K562 (cell line): ENCODE measurements at regions not wholly inside any gene's neighbourhood (a gene's known extent, or its start where the extent isn't known, plus 50 kb on each side); places are given as distances from the start of the nearest gene placed in this dataset.

Experiments used
- ATAC-seq: fragments of 200-7000 bp; cut with Tn5 transposase; 3 replicates; pipeline ENCODE4 v1.9.1; 2020; ENCODE audit warnings: moderate library complexity
- BruUV-seq: library from RNA; stranded (reverse); fragments of 400-500 nt; replicated peaks from 2 replicates; lab custom pipeline; 2021; lab: Mats Ljungman, UMichigan
- CTCF ChIA-PET: fragments of 300-600 bp; formaldehyde crosslinking; extraction: SDS; loops from one replicate; lab custom pipeline; 2021; ENCODE audit warnings: low intra/inter-chr PET ratio; lab: Yijun Ruan, JAX
- POLR2A ChIA-PET: fragments of 300-600, 350-650 bp; sonication (Branson Sonifier 250); formaldehyde crosslinking; extraction: SDS; loops from one replicate; lab custom pipeline; 2021; ENCODE audit warnings: antibody characterized with exemption, inconsistent platforms; lab: Yijun Ruan, JAX
- DNase-seq, 4 experiments: peaks; one replicate each; pipeline versions ENCODE4 v3.0.0 to v3.0.0-alpha.2; 2011 to 2018; ENCODE audit warnings: low spot score in 3 of 4, mixed read lengths in 3 of 4; ENCODE audit errors: extremely low read depth in 1 of 4
- FAIRE-seq: peaks from 2 replicates; lab custom pipeline; 2011; peaks lifted over from hg19 to GRCh38; lab: Jason Lieb, UNC
- H2AFZ ChIP-seq: 2 replicates; pipeline ENCODE4 v1.6.0; 2011; ENCODE audit warnings: low read depth, low read length, control low read depth, inconsistent platforms
- H3K27ac ChIP-seq: fragments of 200-600 bp; 3 replicates; pipeline ENCODE4 v1.8.0; 2011; ENCODE audit warnings: low read depth, mild to moderate bottlenecking, control low read depth, inconsistent platforms, low read length, moderate library complexity, mixed read lengths; ENCODE audit errors: extremely low read depth
- H3K27me3 ChIP-seq, 2 experiments: fragments of 300-600 bp in 1 of 2; 2 replicates in 1 of 2; 3 replicates in 1 of 2; pipeline versions ENCODE4 v1.6.0 to v1.8.0; 2011; ENCODE audit warnings: inconsistent platforms in 2 of 2, low read length in 2 of 2, mild to moderate bottlenecking in 1 of 2, mixed read lengths in 1 of 2, moderate library complexity in 1 of 2; ENCODE audit not compliant: control insufficient read depth in 2 of 2, insufficient read depth in 2 of 2
- H3K36me3 ChIP-seq: fragments of 300-600 bp; 3 replicates; pipeline ENCODE4 v1.8.0; 2011; ENCODE audit warnings: mild to moderate bottlenecking, low read length, inconsistent platforms; ENCODE audit not compliant: control insufficient read depth, insufficient read depth
- H3K4me1 ChIP-seq, 2 experiments: fragments of 200-600 bp in 1 of 2; replicated peaks in 1 of 2; 2 replicates in 1 of 2; 3 replicates in 1 of 2; pipeline versions ENCODE4 v1.5.1 to v1.8.0; 2011; ENCODE audit warnings: inconsistent platforms in 2 of 2, low read length in 2 of 2, mild to moderate bottlenecking in 1 of 2, mixed read lengths in 1 of 2, moderate library complexity in 1 of 2; ENCODE audit not compliant: control insufficient read depth in 2 of 2, insufficient read depth in 2 of 2
- H3K4me2 ChIP-seq: 2 replicates; pipeline ENCODE4 v1.6.1; 2011; ENCODE audit warnings: low read length, control low read depth, inconsistent platforms, mixed read lengths; ENCODE audit not compliant: insufficient read depth
- H3K4me3 ChIP-seq: fragments of 200-600 bp; sonication (generic), shearing (Covaris generic); 2 replicates; pipeline ENCODE4 v1.5.1; 2016; ENCODE audit warnings: control low read depth, inconsistent platforms
- H3K79me2 ChIP-seq: fragments of 200-600 bp; 3 replicates; pipeline ENCODE4 v1.8.0; 2011; ENCODE audit warnings: low read length, inconsistent platforms; ENCODE audit not compliant: control insufficient read depth, insufficient read depth
- H3K9ac ChIP-seq, 2 experiments: 2 replicates each; pipeline versions ENCODE4 v1.6.0 to v1.6.1; 2011; ENCODE audit warnings: low read depth in 2 of 2, low read length in 2 of 2, control low read depth in 1 of 2, inconsistent platforms in 1 of 2, mild to moderate bottlenecking in 1 of 2, mixed read lengths in 1 of 2; ENCODE audit not compliant: insufficient read depth in 1 of 2
- H3K9me1 ChIP-seq: one replicate; pipeline ENCODE4 v1.6.0; 2011; ENCODE audit warnings: inconsistent platforms, mild to moderate bottlenecking, low read length, moderate library complexity; ENCODE audit not compliant: control insufficient read depth, insufficient read depth
- H3K9me3 ChIP-seq: replicated peaks from 2 replicates; pipeline ENCODE4 v1.5.1; 2011; ENCODE audit warnings: low read depth, low read length, inconsistent platforms; ENCODE audit not compliant: control insufficient read depth, insufficient read depth
- H4K20me1 ChIP-seq: replicated peaks from 2 replicates; pipeline ENCODE4 v1.6.1; 2011; ENCODE audit warnings: low read length, inconsistent platforms, mixed read lengths; ENCODE audit not compliant: control insufficient read depth, insufficient read depth
- CTBP1 ChIP-seq: fragments of 450-650 bp; IDR thresholded peaks from 2 replicates; pipeline ENCODE4 v1.6.1; 2016; ENCODE audit warnings: borderline replicate concordance
- FOXA3 ChIP-seq, 2 experiments: fragments of 450-650 bp in 1 of 2; sonication (generic) in 1 of 2; formaldehyde crosslinking; IDR thresholded peaks in 1 of 2; conservative IDR thresholded peaks in 1 of 2; 2 replicates each; pipeline versions ENCODE4 v1.4.0 to v1.8.0; 2020 to 2022; ENCODE audit warnings: mild to moderate bottlenecking in 2 of 2, missing genetic modification reagents in 1 of 2
- NRF1 ChIP-seq, 2 experiments: fragments of 450-650 bp; IDR thresholded peaks in 1 of 2; conservative IDR thresholded peaks in 1 of 2; 2 replicates each; pipeline ENCODE4 v1.6.1; 2014; ENCODE audit warnings: mild to moderate bottlenecking in 2 of 2
- PYGO2 ChIP-seq: fragments of 450-650 bp; IDR thresholded peaks from 2 replicates; pipeline ENCODE4 v1.6.1; 2016; ENCODE audit warnings: mild to moderate bottlenecking, missing genetic modification characterization, moderate library complexity, missing compliant biosample characterization
- SRSF7 ChIP-seq: fragments of 200-400 bp; formaldehyde crosslinking; optimal IDR thresholded peaks from 2 replicates; pipeline ENCODE3; 2017; ENCODE audit warnings: mild to moderate bottlenecking, low read depth, low read length
- ZBTB17 ChIP-seq: fragments of 450-650 bp; formaldehyde crosslinking; IDR thresholded peaks from 2 replicates; pipeline ENCODE4 v1.4.0; 2020; ENCODE audit warnings: mild to moderate bottlenecking
- WGBS: fragments of 100-300 bp; shearing (Covaris generic); methylation state at CpG from one replicate; pipeline ENCODE4 v1.1.6; 2016; ENCODE audit warnings: low coverage, mixed read lengths; ENCODE audit not compliant: insufficient coverage; ENCODE audit errors: missing lambda C conversion rate; 5-methylcytosine and 5-hydroxymethylcytosine counted together
- in situ Hi-C: fragments of 300-500 bp; cut with MboI; formaldehyde crosslinking; loops from 4 replicates; pipeline ENCODE4 v1.15.0; 2018; ENCODE audit warnings: inconsistent platforms, mixed read lengths
- intact Hi-C: fragments of 100-400 bp; cut with micrococcal nuclease; formaldehyde crosslinking; loops from 2 replicates; pipeline ENCODE4 v1.14.2; 2022
- TF ChIP-seq, protein P1 (sequence below): fragments of 200-800 bp; sonication (Bioruptor generic); IDR thresholded peaks from 2 replicates; pipeline ENCODE4 v1.6.1; 2017; ENCODE audit warnings: missing genetic modification characterization, missing compliant biosample characterization
- TF ChIP-seq, protein P2 (sequence below): fragments of 250-450 bp; sonication (Bioruptor Pico); IDR thresholded peaks from 2 replicates; pipeline ENCODE4 v1.4.0; 2020; ENCODE audit warnings: mild to moderate bottlenecking, moderate library complexity, borderline replicate concordance
- TF ChIP-seq, protein P3 (sequence below): sonication (generic); formaldehyde crosslinking; IDR thresholded peaks from 2 replicates; pipeline ENCODE4 v1.8.1; 2023; ENCODE audit warnings: mild to moderate bottlenecking, missing genetic modification reagents

DNA sequence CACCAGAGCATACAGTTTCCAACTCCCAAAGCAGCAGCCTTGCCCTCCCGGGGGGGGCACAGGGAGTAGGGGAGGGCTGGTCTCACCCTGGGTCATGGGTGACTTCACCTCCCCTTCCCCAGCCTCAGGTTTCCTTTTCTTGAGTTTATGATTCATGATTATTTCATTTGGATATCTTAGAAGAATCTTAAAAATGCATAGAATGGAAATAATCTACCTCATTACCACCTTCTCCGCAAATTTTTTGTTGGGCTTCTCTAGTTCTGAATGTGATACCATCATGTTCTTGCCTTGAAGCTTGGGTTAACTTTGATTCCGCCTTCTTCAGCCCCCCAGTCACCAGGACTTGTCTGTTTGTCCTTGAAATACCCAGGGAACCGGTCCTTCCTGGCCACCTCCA is 148.8 kb upstream of the ROPN1 start:
- BruUV-seq, result no TSS peak
- POLR2A ChIA-PET, result no interaction called here
- no peak overlapping the region for H3K4me3 ChIP-seq
- H3K9me3 ChIP-seq, result no peaks in the 10 kb centered on the region
- ATAC-seq (no peak), FAIRE-seq (no peak), DNase-seq (no peak)
- H4K20me1 ChIP-seq, result no peaks in the 10 kb centered on the region
- TF ChIP-seq, protein P1, sequence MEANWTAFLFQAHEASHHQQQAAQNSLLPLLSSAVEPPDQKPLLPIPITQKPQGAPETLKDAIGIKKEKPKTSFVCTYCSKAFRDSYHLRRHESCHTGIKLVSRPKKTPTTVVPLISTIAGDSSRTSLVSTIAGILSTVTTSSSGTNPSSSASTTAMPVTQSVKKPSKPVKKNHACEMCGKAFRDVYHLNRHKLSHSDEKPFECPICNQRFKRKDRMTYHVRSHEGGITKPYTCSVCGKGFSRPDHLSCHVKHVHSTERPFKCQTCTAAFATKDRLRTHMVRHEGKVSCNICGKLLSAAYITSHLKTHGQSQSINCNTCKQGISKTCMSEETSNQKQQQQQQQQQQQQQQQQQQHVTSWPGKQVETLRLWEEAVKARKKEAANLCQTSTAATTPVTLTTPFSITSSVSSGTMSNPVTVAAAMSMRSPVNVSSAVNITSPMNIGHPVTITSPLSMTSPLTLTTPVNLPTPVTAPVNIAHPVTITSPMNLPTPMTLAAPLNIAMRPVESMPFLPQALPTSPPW (CRISPR knock-in tag), result no peak
- no peaks in the 10 kb centered on the region for H3K27me3 ChIP-seq
- in situ Hi-C loops (no loop called here), intact Hi-C loops (no loop called here)
- CTCF ChIA-PET, result no interaction called here
- H3K79me2 ChIP-seq, result no peaks in the 10 kb centered on the region
- no peaks in the 10 kb centered on the region for H3K4me1 ChIP-seq
- no peak overlapping the region for H3K9ac ChIP-seq
- H3K27ac ChIP-seq, result no peak overlapping the region
- H2AFZ ChIP-seq, result no peak overlapping the region
- H3K36me3 ChIP-seq, result no peaks in the 10 kb centered on the region
- H3K4me2 ChIP-seq, result no peak overlapping the region
- 3% methylated on average over 4 of the region's 4 CpGs for WGBS
- H3K9me1 ChIP-seq, result no peaks in the 10 kb centered on the region

DNA sequence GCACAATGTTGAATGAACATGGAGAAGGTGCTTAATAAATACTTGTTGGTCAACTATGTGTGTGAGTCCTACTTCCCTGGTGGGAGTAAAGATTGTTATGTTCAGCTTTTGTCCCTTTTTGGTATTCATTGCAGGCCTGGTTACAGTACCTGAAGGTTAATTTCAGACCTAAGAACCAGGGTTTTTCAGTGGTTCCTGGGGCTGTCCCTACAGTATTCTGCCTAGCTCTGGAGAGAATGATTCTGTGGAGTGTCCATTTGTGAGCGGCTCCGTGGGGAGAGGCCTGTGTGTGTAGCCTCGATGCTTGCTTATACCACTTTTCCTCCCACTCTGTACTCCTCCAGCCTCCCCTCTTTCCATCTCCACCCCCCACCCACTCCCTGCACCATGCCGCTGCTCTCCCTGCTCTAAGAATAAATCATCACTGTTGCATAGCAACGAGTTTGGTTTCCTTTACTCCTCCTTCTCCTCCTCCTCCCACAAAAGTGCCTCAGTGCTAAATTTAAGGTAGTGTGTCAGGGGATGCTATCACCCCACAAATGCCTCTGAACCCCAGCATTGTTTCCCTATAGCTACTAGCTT is 150.6 kb upstream of the ROPN1 start:
- BruUV-seq, result no TSS peak
- DNase-seq, result no peak
- Histone ChIP-seq H3K27ac (no peak overlapping the region), H3K9ac (no peak overlapping the region), H3K4me2 (no peak overlapping the region), H4K20me1 (no peaks in the 10 kb centered on the region), H3K9me3 (no peaks in the 10 kb centered on the region), H3K4me3 (no peak overlapping the region), H3K36me3 (no peaks in the 10 kb centered on the region), H3K79me2 (no peaks in the 10 kb centered on the region), H3K4me1 (no peaks in the 10 kb centered on the region), H3K27me3 (no peaks in the 10 kb centered on the region), H3K9me1 (no peaks in the 10 kb centered on the region), H2AFZ (no peak overlapping the region)
- 0% methylated on average over 3 of the region's 5 CpGs for WGBS
- no peak for FAIRE-seq
- ChIA-PET POLR2A (no interaction called here), CTCF (no interaction called here)
- intact Hi-C loops (no loop called here), in situ Hi-C loops (no loop called here)
- ATAC-seq, result no peak
- TF ChIP-seq SRSF7, result no peak
- TF ChIP-seq PYGO2 (tag), result no peak
- TF ChIP-seq CTBP1, result no peak
- no peak for TF ChIP-seq ZBTB17 (CRISPR knock-in tag)
- no peak for TF ChIP-seq NRF1 (conservative IDR thresholded peaks at IDR 0.05 in 1 of 2, IDR thresholded peaks at IDR 0.05 in 1 of 2)
- TF ChIP-seq, protein P2, sequence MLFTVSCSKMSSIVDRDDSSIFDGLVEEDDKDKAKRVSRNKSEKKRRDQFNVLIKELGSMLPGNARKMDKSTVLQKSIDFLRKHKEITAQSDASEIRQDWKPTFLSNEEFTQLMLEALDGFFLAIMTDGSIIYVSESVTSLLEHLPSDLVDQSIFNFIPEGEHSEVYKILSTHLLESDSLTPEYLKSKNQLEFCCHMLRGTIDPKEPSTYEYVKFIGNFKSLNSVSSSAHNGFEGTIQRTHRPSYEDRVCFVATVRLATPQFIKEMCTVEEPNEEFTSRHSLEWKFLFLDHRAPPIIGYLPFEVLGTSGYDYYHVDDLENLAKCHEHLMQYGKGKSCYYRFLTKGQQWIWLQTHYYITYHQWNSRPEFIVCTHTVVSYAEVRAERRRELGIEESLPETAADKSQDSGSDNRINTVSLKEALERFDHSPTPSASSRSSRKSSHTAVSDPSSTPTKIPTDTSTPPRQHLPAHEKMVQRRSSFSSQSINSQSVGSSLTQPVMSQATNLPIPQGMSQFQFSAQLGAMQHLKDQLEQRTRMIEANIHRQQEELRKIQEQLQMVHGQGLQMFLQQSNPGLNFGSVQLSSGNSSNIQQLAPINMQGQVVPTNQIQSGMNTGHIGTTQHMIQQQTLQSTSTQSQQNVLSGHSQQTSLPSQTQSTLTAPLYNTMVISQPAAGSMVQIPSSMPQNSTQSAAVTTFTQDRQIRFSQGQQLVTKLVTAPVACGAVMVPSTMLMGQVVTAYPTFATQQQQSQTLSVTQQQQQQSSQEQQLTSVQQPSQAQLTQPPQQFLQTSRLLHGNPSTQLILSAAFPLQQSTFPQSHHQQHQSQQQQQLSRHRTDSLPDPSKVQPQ, result no peak
- TF ChIP-seq, protein P3, sequence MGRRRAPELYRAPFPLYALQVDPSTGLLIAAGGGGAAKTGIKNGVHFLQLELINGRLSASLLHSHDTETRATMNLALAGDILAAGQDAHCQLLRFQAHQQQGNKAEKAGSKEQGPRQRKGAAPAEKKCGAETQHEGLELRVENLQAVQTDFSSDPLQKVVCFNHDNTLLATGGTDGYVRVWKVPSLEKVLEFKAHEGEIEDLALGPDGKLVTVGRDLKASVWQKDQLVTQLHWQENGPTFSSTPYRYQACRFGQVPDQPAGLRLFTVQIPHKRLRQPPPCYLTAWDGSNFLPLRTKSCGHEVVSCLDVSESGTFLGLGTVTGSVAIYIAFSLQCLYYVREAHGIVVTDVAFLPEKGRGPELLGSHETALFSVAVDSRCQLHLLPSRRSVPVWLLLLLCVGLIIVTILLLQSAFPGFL (CRISPR knock-in tag), result no peak
- TF ChIP-seq FOXA3 (CRISPR knock-in tag; conservative IDR thresholded peaks at IDR 0.05 in 1 of 2, IDR thresholded peaks at IDR 0.05 in 1 of 2), result no peak
